ENCODE measurements at regions not wholly inside any gene's neighbourhood (a gene's known extent, or its start where the extent isn't known, plus 50 kb on each side); places are given as distances from the start of the nearest gene placed in this dataset.

DNA sequence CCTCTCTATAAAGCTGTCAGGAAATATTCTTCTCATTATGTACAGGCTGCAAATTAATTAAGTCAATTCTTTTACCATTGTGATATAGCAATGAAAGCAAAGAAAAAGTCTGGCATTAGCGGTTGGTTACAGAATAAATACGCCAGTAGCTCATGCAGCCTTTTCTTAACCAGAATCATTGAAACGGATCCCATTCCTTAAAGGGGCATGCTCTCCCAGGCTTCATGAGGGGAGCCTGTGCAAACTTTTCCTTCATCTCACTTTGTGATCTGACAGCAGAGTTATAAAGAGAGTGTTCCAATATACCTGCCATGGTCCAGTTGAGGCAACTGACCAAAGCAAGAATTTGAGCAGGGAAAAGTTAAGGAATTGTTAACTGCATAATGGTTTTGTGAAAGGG, 337.7 kb downstream of the EMP1 start:
- TF ChIP-seq, protein P1, sequence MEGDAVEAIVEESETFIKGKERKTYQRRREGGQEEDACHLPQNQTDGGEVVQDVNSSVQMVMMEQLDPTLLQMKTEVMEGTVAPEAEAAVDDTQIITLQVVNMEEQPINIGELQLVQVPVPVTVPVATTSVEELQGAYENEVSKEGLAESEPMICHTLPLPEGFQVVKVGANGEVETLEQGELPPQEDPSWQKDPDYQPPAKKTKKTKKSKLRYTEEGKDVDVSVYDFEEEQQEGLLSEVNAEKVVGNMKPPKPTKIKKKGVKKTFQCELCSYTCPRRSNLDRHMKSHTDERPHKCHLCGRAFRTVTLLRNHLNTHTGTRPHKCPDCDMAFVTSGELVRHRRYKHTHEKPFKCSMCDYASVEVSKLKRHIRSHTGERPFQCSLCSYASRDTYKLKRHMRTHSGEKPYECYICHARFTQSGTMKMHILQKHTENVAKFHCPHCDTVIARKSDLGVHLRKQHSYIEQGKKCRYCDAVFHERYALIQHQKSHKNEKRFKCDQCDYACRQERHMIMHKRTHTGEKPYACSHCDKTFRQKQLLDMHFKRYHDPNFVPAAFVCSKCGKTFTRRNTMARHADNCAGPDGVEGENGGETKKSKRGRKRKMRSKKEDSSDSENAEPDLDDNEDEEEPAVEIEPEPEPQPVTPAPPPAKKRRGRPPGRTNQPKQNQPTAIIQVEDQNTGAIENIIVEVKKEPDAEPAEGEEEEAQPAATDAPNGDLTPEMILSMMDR (conservative IDR thresholded peaks at IDR 0.05; ENCODE audit: low read depth, low read length), result no peak
- TF ChIP-seq EZH2 (IDR thresholded peaks at IDR 0.05; ENCODE audit: low read length, unreplicated experiment) (no peak), EZH2phosphoT487 (IDR thresholded peaks at IDR 0.05; ENCODE audit: borderline replicate concordance, low read length) (no peak)
